ENCODE measurements at regions not wholly inside any gene's neighbourhood (a gene's known extent, or its start where the extent isn't known, plus 50 kb on each side); places are given as distances from the start of the nearest gene placed in this dataset.
"Not testable (repeated sequence)": the region's sequence is repeated elsewhere in the genome, so short reads cannot be mapped to it uniquely, and the experiment has no call there.

GRCh38 chr7:84880326-84880997, 306.4 kb downstream of the SEMA3D start:
- not testable (repeated sequence) for DNase-seq (ENCODE audit: low spot score)

GRCh38 chr7:84879570-84880325, 307.1 kb downstream of the SEMA3D start:
- DNase-seq (ENCODE audit: low spot score) = no peak

- no peak for DNase-seq (ENCODE audit: low spot score)
Observed at GRCh38 chr7:84877943-84878570, 308.8 kb downstream of the SEMA3D start.

GRCh38 chr7:84876061-84876821, 310.6 kb downstream of the SEMA3D start:
- no peak for DNase-seq (ENCODE audit: low spot score)

GRCh38 chr7:84865560-84865959, 321.3 kb downstream of the SEMA3D start:
- DNase-seq (ENCODE audit: low spot score) = no peak

GRCh38 chr7:84857336-84857735, 329.5 kb downstream of the SEMA3D start:
- no peak for DNase-seq (ENCODE audit: low spot score)

- no peak for DNase-seq (ENCODE audit: low spot score)
Observed at GRCh38 chr7:84855758-84856157, 331.1 kb downstream of the SEMA3D start.

- DNase-seq (ENCODE audit: low spot score) = not testable (repeated sequence)
Observed at GRCh38 chr7:84848974-84849372, 337.9 kb downstream of the SEMA3D start.

- DNase-seq (ENCODE audit: low spot score) = no peak
Observed at GRCh38 chr7:84848219-84848973, 338.5 kb downstream of the SEMA3D start.

- DNase-seq (ENCODE audit: low spot score) = no peak
Observed at GRCh38 chr7:84847790-84848189, 339.1 kb downstream of the SEMA3D start.

GRCh38 chr7:84847038-84847437, 339.8 kb downstream of the SEMA3D start:
- DNase-seq (ENCODE audit: low spot score) = no peak

- no peak for DNase-seq (ENCODE audit: low spot score)
Observed at GRCh38 chr7:84845971-84846370, 340.9 kb downstream of the SEMA3D start.

GRCh38 chr7:84844771-84845170, 342.1 kb downstream of the SEMA3D start:
- DNase-seq (ENCODE audit: low spot score) = no peak

GRCh38 chr7:84841809-84842208, 345.0 kb downstream of the SEMA3D start:
- no peak for DNase-seq (ENCODE audit: low spot score)

- no peak for DNase-seq (ENCODE audit: low spot score)
Observed at GRCh38 chr7:84838857-84839256, 348.0 kb downstream of the SEMA3D start.

- DNase-seq (ENCODE audit: low spot score) = peak; percentile 21
Observed at GRCh38 chr7:84837405-84837804, 349.5 kb downstream of the SEMA3D start.

- no peak for DNase-seq (ENCODE audit: low spot score)
Observed at GRCh38 chr7:84829719-84830118, 357.1 kb downstream of the SEMA3D start.

- no peak for DNase-seq (ENCODE audit: low spot score)
Observed at GRCh38 chr7:84824057-84824651, 362.7 kb downstream of the SEMA3D start.

GRCh38 chr7:84823530-84823929, 363.3 kb downstream of the SEMA3D start:
- no peak for DNase-seq (ENCODE audit: low spot score)

- DNase-seq (ENCODE audit: low spot score) = no peak
Observed at GRCh38 chr7:84822941-84823510, 363.8 kb downstream of the SEMA3D start.
